HCT116 (cell line): ENCODE measurements at regions not wholly inside any gene's neighbourhood (a gene's known extent, or its start where the extent isn't known, plus 50 kb on each side); places are given as distances from the start of the nearest gene placed in this dataset.

Experiments used
- ATAC-seq: fragments of 200-7000 bp; cut with Tn5 transposase; 2 replicates; pipeline ENCODE4 v1.9.1; 2020; ENCODE audit warnings: mild to moderate bottlenecking, moderate library complexity
- BruUV-seq: library from RNA; stranded (reverse); fragments of 400-500 nt; replicated peaks from 2 replicates; lab custom pipeline; 2021; lab: Mats Ljungman, UMichigan
- CTCF ChIA-PET: fragments of 300-600 bp; sonication (Branson Sonifier 250); formaldehyde crosslinking; loops from one replicate; lab custom pipeline; 2021; ENCODE audit warnings: antibody characterized with exemption; lab: Charles Lee
- POLR2A ChIA-PET: fragments of 300-600, 350-600 bp; sonication (Branson Sonifier 250); formaldehyde crosslinking; loops from one replicate; lab custom pipeline; 2021; ENCODE audit warnings: antibody characterized with exemption; lab: Charles Lee
- RAD21 ChIA-PET, 2 experiments: fragments of 300-600 bp; sonication (Branson Sonifier 250); formaldehyde crosslinking; loops; one replicate each; lab custom pipeline; 2023; ENCODE audit warnings: low total read pairs in 2 of 2; ENCODE audit not compliant: uncharacterized antibody in 2 of 2, unreplicated experiment in 2 of 2, low non-redundant PET in 1 of 2; lab: Charles Lee
- DNase-seq: peaks from one replicate; pipeline ENCODE4 v3.0.0-alpha.2; 2010; ENCODE audit warnings: low read depth, low spot score
- H2AFZ ChIP-seq: fragments of 200-600 bp; shearing (Covaris generic), sonication (generic); 2 replicates; pipeline ENCODE4 v1.6.1; 2017; ENCODE audit warnings: low read depth, mixed run types, mixed read lengths, antibody characterized with exemption, low read length; ENCODE audit not compliant: poor library complexity, severe bottlenecking
- H3K27ac ChIP-seq: 2 replicates; pipeline ENCODE4 v1.5.1; 2012; ENCODE audit warnings: low read depth, low read length
- H3K27me3 ChIP-seq: fragments of 200-600 bp; sonication (generic); 2 replicates; pipeline ENCODE4 v1.6.1; 2016; ENCODE audit warnings: mixed run types, low read length, mixed read lengths; ENCODE audit not compliant: insufficient read depth
- H3K36me3 ChIP-seq, 2 experiments: fragments of 200-500 bp in 1 of 2; fragments of 200-600 bp in 1 of 2; sonication (Bioruptor generic) in 1 of 2; sonication (generic) in 1 of 2; 2 replicates each; pipeline versions ENCODE4 v1.5.1 to v1.6.1; 2014 to 2016; ENCODE audit warnings: low read length in 2 of 2, inconsistent platforms in 1 of 2, mixed read lengths in 1 of 2, mixed run types in 1 of 2; ENCODE audit not compliant: insufficient read depth in 2 of 2, control insufficient read depth in 1 of 2
- H3K4me1 ChIP-seq, 2 experiments: fragments of 200-600 bp in 1 of 2; sonication (generic) in 1 of 2; 2 replicates each; pipeline versions ENCODE4 v1.5.1 to v1.6.1; 2012 to 2017; ENCODE audit warnings: low read length in 2 of 2, inconsistent platforms in 1 of 2, mild to moderate bottlenecking in 1 of 2, mixed read lengths in 1 of 2, mixed run types in 1 of 2, moderate library complexity in 1 of 2; ENCODE audit not compliant: insufficient read depth in 2 of 2, control insufficient read depth in 1 of 2
- H3K4me2 ChIP-seq: fragments of 200-600 bp; sonication (generic); 2 replicates; pipeline ENCODE4 v1.6.1; 2017; ENCODE audit warnings: mixed run types, low read length, mixed read lengths
- H3K4me3 ChIP-seq, 2 experiments: fragments of 200-600 bp in 1 of 2; sonication (generic) in 1 of 2; replicated peaks in 1 of 2; 2 replicates each; pipeline ENCODE4 v1.5.1; 2011 to 2016; ENCODE audit warnings: low read length in 2 of 2, control low read depth in 1 of 2, low read depth in 1 of 2, mild to moderate bottlenecking in 1 of 2, mixed read lengths in 1 of 2, mixed run types in 1 of 2
- H3K79me2 ChIP-seq: fragments of 200-600 bp; sonication (generic); 2 replicates; pipeline ENCODE4 v1.6.1; 2017; ENCODE audit warnings: mild to moderate bottlenecking, mixed run types, low read length, moderate library complexity, mixed read lengths; ENCODE audit not compliant: insufficient read depth
- H3K9ac ChIP-seq: fragments of 200-600 bp; sonication (generic); 2 replicates; pipeline ENCODE4 v1.6.1; 2016; ENCODE audit warnings: low read length, mixed read lengths
- H3K9me2 ChIP-seq: fragments of 200-600 bp; sonication (generic), shearing (Covaris generic); 2 replicates; pipeline ENCODE4 v1.6.1; 2017; ENCODE audit warnings: mixed run types, mild to moderate bottlenecking, moderate library complexity; ENCODE audit not compliant: insufficient read depth
- H3K9me3 ChIP-seq, 2 experiments: fragments of 200-500 bp in 1 of 2; fragments of 200-600 bp in 1 of 2; sonication (Bioruptor generic) in 1 of 2; sonication (generic) in 1 of 2; 2 replicates each; pipeline ENCODE4 v1.6.1; 2014 to 2017; ENCODE audit warnings: low read length in 2 of 2, mixed read lengths in 2 of 2, inconsistent platforms in 1 of 2, low read depth in 1 of 2, mild to moderate bottlenecking in 1 of 2, mixed run types in 1 of 2, moderate library complexity in 1 of 2; ENCODE audit not compliant: control insufficient read depth in 1 of 2, insufficient read depth in 1 of 2
- H4K20me1 ChIP-seq: fragments of 200-600 bp; sonication (generic), shearing (Covaris generic); 2 replicates; pipeline ENCODE4 v1.6.1; 2017; ENCODE audit warnings: mixed run types, mild to moderate bottlenecking, moderate library complexity; ENCODE audit not compliant: insufficient read depth
- CEBPB ChIP-seq: IDR thresholded peaks from 2 replicates; pipeline ENCODE4 v1.6.1; 2012; ENCODE audit warnings: low read depth
- EGR1 ChIP-seq: IDR thresholded peaks from 2 replicates; pipeline ENCODE4 v1.6.1; 2012; ENCODE audit warnings: low read depth
- ELF1 ChIP-seq: IDR thresholded peaks from 2 replicates; pipeline ENCODE4 v1.6.1; 2012; ENCODE audit warnings: low read depth, borderline replicate concordance
- RAD21 ChIP-seq: IDR thresholded peaks from 2 replicates; pipeline ENCODE4 v1.6.1; 2012; ENCODE audit warnings: low read depth, mild to moderate bottlenecking
- SP1 ChIP-seq: IDR thresholded peaks from 2 replicates; pipeline ENCODE4 v1.6.1; 2012; ENCODE audit warnings: low read depth
- intact Hi-C: fragments of 100-400 bp; cut with micrococcal nuclease; formaldehyde crosslinking; loops from 2 replicates; pipeline ENCODE4 v1.10.0; 2022
- TF ChIP-seq, protein P1 (sequence below): IDR thresholded peaks from 2 replicates; pipeline ENCODE4 v1.6.1; 2011; ENCODE audit warnings: mild to moderate bottlenecking, low read length, moderate library complexity; ENCODE audit not compliant: insufficient replicate concordance; ENCODE audit errors: extremely low read depth
- TF ChIP-seq, protein P2 (sequence below): IDR thresholded peaks from 2 replicates; pipeline ENCODE4 v1.6.1; 2012

DNA sequence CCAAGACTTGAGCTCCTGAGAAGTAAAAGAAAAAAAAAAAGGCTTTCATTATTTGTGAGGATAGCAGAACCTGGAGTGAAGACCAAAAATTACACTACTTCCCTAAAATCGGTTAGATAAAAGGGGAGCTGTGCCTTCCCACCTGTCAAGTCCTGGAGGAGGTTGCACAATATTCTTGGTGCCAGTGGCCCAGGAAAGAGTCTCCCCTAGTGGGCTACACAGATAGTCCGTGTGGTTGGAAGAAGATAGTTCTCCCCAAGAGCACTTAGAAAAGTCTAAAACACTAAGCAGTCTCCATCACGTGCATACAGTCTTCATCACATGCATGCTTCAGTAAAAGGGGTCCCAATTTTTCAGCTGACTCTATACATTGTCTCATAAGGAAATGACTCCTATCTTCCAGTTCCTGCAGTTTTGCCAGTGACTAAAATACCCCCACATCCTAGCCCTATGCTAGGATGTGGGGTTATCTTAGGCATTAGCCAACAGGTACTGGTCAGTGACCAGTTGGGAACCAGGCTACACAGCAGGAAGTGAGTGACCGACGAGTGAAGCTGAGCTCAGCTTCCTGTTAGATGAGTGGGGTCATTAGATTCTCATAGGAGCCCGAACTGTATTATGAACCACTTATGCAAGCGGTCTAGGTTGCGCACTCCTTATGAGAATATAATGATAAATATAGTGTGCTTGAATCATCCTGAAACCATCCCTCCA lies 199.5 kb upstream of the FAM83B start:
- POLR2A ChIA-PET = no interaction called here
- RAD21 ChIA-PET = no interaction called here
- Histone ChIP-seq H4K20me1 (no peaks in the 10 kb centered on the region), H3K27ac (no peak overlapping the region), H3K9me3 (no peaks in the 10 kb centered on the region), H3K4me3 (no peak overlapping the region), H3K9ac (no peak overlapping the region), H3K9me2 (no peaks in the 10 kb centered on the region), H3K36me3 (no peaks in the 10 kb centered on the region), H3K4me2 (no peak overlapping the region), H2AFZ (no peak overlapping the region), H3K79me2 (no peaks in the 10 kb centered on the region), H3K4me1 (no peaks in the 10 kb centered on the region), H3K27me3 (no peaks in the 10 kb centered on the region)
- DNase-seq = no peak
- CTCF ChIA-PET = no interaction called here
- TF ChIP-seq CEBPB (no peak), SP1 (no peak)
- intact Hi-C loops = no loop called here
- no peak for ATAC-seq
- no TSS peak for BruUV-seq

DNA sequence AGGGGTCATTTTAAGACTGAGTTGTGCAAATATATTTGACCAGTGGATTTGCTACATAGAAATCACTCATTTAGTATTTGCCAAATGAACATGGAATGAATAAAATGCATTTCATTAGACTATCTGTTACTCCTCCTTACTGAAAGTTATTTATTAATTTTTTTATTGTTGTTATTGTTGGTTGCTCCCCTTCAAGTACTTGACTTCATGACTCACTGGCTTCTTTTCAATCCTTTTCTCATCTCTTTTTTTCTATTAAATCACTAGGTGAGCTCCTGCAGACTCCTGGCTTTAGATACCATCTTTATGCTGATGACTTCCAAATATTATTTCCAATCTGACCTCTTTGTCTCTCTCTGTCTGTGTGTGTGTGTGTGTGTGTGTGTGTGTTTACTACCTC lies 192.2 kb upstream of the FAM83B start:
- Histone ChIP-seq H3K9ac (no peak overlapping the region), H3K36me3 (no peaks in the 10 kb centered on the region), H2AFZ (no peak overlapping the region), H3K9me2 (no peaks in the 10 kb centered on the region), H3K79me2 (no peaks in the 10 kb centered on the region), H3K27me3 (no peaks in the 10 kb centered on the region), H3K27ac (no peak overlapping the region), H3K4me2 (no peak overlapping the region), H4K20me1 (no peaks in the 10 kb centered on the region), H3K9me3 (no peaks in the 10 kb centered on the region), H3K4me1 (no peaks in the 10 kb centered on the region), H3K4me3 (no peak overlapping the region)
- ChIA-PET RAD21 (no interaction called here), POLR2A (no interaction called here), CTCF (no interaction called here)
- DNase-seq (no peak), ATAC-seq (no peak)
- TF ChIP-seq SP1 (no peak), RAD21 (no peak), EGR1 (no peak), ELF1 (no peak), CEBPB (no peak)
- TF ChIP-seq, protein P1, sequence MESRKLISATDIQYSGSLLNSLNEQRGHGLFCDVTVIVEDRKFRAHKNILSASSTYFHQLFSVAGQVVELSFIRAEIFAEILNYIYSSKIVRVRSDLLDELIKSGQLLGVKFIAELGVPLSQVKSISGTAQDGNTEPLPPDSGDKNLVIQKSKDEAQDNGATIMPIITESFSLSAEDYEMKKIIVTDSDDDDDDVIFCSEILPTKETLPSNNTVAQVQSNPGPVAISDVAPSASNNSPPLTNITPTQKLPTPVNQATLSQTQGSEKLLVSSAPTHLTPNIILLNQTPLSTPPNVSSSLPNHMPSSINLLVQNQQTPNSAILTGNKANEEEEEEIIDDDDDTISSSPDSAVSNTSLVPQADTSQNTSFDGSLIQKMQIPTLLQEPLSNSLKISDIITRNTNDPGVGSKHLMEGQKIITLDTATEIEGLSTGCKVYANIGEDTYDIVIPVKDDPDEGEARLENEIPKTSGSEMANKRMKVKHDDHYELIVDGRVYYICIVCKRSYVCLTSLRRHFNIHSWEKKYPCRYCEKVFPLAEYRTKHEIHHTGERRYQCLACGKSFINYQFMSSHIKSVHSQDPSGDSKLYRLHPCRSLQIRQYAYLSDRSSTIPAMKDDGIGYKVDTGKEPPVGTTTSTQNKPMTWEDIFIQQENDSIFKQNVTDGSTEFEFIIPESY = no peak
- TF ChIP-seq, protein P2, sequence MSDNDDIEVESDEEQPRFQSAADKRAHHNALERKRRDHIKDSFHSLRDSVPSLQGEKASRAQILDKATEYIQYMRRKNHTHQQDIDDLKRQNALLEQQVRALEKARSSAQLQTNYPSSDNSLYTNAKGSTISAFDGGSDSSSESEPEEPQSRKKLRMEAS = no peak
- intact Hi-C loops = no loop called here
- no TSS peak for BruUV-seq
